ENCODE measurements at regions not wholly inside any gene's neighbourhood (a gene's known extent, or its start where the extent isn't known, plus 50 kb on each side); places are given as distances from the start of the nearest gene placed in this dataset.

- TF ChIP-seq CTCF (IDR thresholded peaks at IDR 0.05; ENCODE audit: extremely low read depth in 1 of 2, insufficient read depth in 1 of 2, low read depth in 1 of 2, low read length in 2 of 2): no peak
- no peak for TF ChIP-seq EZH2 (IDR thresholded peaks at IDR 0.05; ENCODE audit: borderline replicate concordance, low read depth, low read length, severe bottlenecking)
These were observed 147.9 kb upstream of the EGR2 start for GRCh38 chr10:62964026-62964425.

Measured in endothelial cell of umbilical vein (primary cell).